Kasumi-1 (cell line): ENCODE measurements at regions not wholly inside any gene's neighbourhood (a gene's known extent, or its start where the extent isn't known, plus 50 kb on each side); places are given as distances from the start of the nearest gene placed in this dataset.

Experiments
- DNase-seq, 2 experiments: peaks; one replicate each; lab custom pipeline; 2025; lab: John Stamatoyannopoulos, UW

GRCh38 chr1:77632216-77632615, 50.2 kb downstream of the ZZZ3 start:
- DNase-seq, result peak; percentile 9 to 11

- DNase-seq, result no peak
Measured at GRCh38 chr1:77631751-77632150, 50.7 kb downstream of the ZZZ3 start.

GRCh38 chr1:77631302-77631701, 51.2 kb downstream of the ZZZ3 start:
- no peak for DNase-seq

GRCh38 chr1:77627978-77628570, 54.4 kb downstream of the ZZZ3 start:
- DNase-seq, result no peak

- no peak for DNase-seq
Measured at GRCh38 chr1:77625250-77625649, 57.2 kb downstream of the ZZZ3 start.

- DNase-seq, result no peak
Measured at GRCh38 chr1:77624102-77624501, 58.4 kb downstream of the ZZZ3 start.

GRCh38 chr1:77623066-77623465, 59.4 kb downstream of the ZZZ3 start:
- DNase-seq, result no peak

GRCh38 chr1:77620273-77620672, 62.2 kb downstream of the ZZZ3 start:
- DNase-seq, result no peak

GRCh38 chr1:77614037-77614436, 68.4 kb downstream of the ZZZ3 start:
- no peak for DNase-seq
